Keratinocyte (primary cell): ENCODE measurements at regions not wholly inside any gene's neighbourhood (a gene's known extent, or its start where the extent isn't known, plus 50 kb on each side); places are given as distances from the start of the nearest gene placed in this dataset.

Experiments used
- DNase-seq: peaks from one replicate; pipeline ENCODE4 v3.0.0-alpha.2; 2011; ENCODE audit warnings: low read depth, missing footprints, low spot score
- FAIRE-seq: peaks from 2 replicates; lab custom pipeline; 2011; peaks lifted over from hg19 to GRCh38; lab: Jason Lieb, UNC
- H2AFZ ChIP-seq: 2 replicates; pipeline ENCODE4 v1.6.0; 2012; ENCODE audit warnings: low read length, control low read depth, inconsistent platforms; ENCODE audit not compliant: control insufficient read depth
- H3K27ac ChIP-seq: 2 replicates; pipeline ENCODE4 v1.5.1; 2011; ENCODE audit warnings: low read length; ENCODE audit not compliant: control insufficient read depth, insufficient read depth
- H3K27me3 ChIP-seq: 3 replicates; pipeline ENCODE4 v1.6.0; 2011; ENCODE audit warnings: low read length; ENCODE audit not compliant: control insufficient read depth, insufficient read depth; ENCODE audit errors: extremely low read depth
- H3K36me3 ChIP-seq, 2 experiments: 2 replicates in 1 of 2; 3 replicates in 1 of 2; pipeline ENCODE4 v1.5.1; 2011; ENCODE audit warnings: low read length in 2 of 2, mild to moderate bottlenecking in 1 of 2; ENCODE audit not compliant: control insufficient read depth in 2 of 2, insufficient read depth in 2 of 2; ENCODE audit errors: extremely low read depth in 1 of 2
- H3K4me1 ChIP-seq: 3 replicates; pipeline ENCODE4 v1.5.1; 2011; ENCODE audit warnings: low read length; ENCODE audit not compliant: control insufficient read depth, insufficient read depth; ENCODE audit errors: extremely low read depth
- H3K4me2 ChIP-seq: 3 replicates; pipeline ENCODE4 v1.6.0; 2011; ENCODE audit warnings: low read depth, low read length; ENCODE audit not compliant: control insufficient read depth, insufficient read depth; ENCODE audit errors: extremely low read depth
- H3K4me3 ChIP-seq, 3 experiments: fragments of 200-600 bp in 1 of 3; sonication (generic) in 1 of 3; 2 replicates in 2 of 3; 3 replicates in 1 of 3; pipeline ENCODE4 v1.5.1; 2011 to 2016; ENCODE audit warnings: low read length in 3 of 3, mild to moderate bottlenecking in 3 of 3, control low read depth in 2 of 3, inconsistent platforms in 1 of 3, low read depth in 1 of 3, mixed read lengths in 1 of 3, mixed run types in 1 of 3, moderate library complexity in 1 of 3; ENCODE audit not compliant: control insufficient read depth in 2 of 3, insufficient read depth in 2 of 3; ENCODE audit errors: extremely low read depth in 1 of 3
- H3K79me2 ChIP-seq: 2 replicates; pipeline ENCODE4 v1.6.0; 2012; ENCODE audit warnings: low read length; ENCODE audit not compliant: control insufficient read depth, insufficient read depth
- H3K9ac ChIP-seq: 3 replicates; pipeline ENCODE4 v1.6.0; 2011; ENCODE audit warnings: low read length; ENCODE audit not compliant: control insufficient read depth, insufficient read depth; ENCODE audit errors: extremely low read depth
- H3K9me1 ChIP-seq: 3 replicates; pipeline ENCODE4 v1.6.0; 2011; ENCODE audit warnings: low read length; ENCODE audit not compliant: control insufficient read depth, insufficient read depth; ENCODE audit errors: extremely low read depth
- H3K9me3 ChIP-seq: 2 replicates; pipeline ENCODE4 v1.5.1; 2012; ENCODE audit warnings: low read depth, low read length; ENCODE audit not compliant: control insufficient read depth
- H4K20me1 ChIP-seq: 3 replicates; pipeline ENCODE4 v1.6.0; 2011; ENCODE audit warnings: low read length; ENCODE audit not compliant: control insufficient read depth, insufficient read depth; ENCODE audit errors: extremely low read depth
- CTCF ChIP-seq, 3 experiments: IDR thresholded peaks in 1 of 3; conservative IDR thresholded peaks in 1 of 3; optimal IDR thresholded peaks in 1 of 3; 2 replicates in 2 of 3; 3 replicates in 1 of 3; pipeline versions ENCODE3 to v1.5.1; 2011; ENCODE audit warnings: low read length in 3 of 3, mild to moderate bottlenecking in 3 of 3, moderate library complexity in 2 of 3, control low read depth in 1 of 3, inconsistent platforms in 1 of 3; ENCODE audit not compliant: insufficient read depth in 2 of 3; ENCODE audit errors: extremely low read depth in 1 of 3
- EZH2 ChIP-seq: IDR thresholded peaks from one replicate; pipeline ENCODE4 v1.6.1; 2012; ENCODE audit warnings: inconsistent platforms, mild to moderate bottlenecking, low read length, moderate library complexity
- dilution Hi-C: fragments of 300-500 bp; cut with MboI; formaldehyde crosslinking; loops from one replicate; pipeline ENCODE4 v1.7.0; 2020; ENCODE audit warnings: low sequenced_read_pairs; ENCODE audit not compliant: extremely low pct_ligation_motif_present

GRCh38 chr16:50467559-50467942 is 80.6 kb upstream of the NKD1 start:
- H3K36me3 ChIP-seq: no peaks in the 10 kb centered on the region
- DNase-seq (no peak), FAIRE-seq (peak; percentile 58)
- dilution Hi-C loops: no loop called here
- no peak overlapping the region for H3K27ac ChIP-seq
- peak overlapping the region; percentile 52 for H3K4me2 ChIP-seq
- no peaks in the 10 kb centered on the region for H3K4me1 ChIP-seq
- peak; percentile 48 for TF ChIP-seq EZH2
- no peak for TF ChIP-seq CTCF (optimal IDR thresholded peaks at IDR 0.05 in 1 of 3, IDR thresholded peaks at IDR 0.05 in 1 of 3, conservative IDR thresholded peaks at IDR 0.05 in 1 of 3; ENCODE audit: extremely low read depth in 1 of 3, insufficient read depth in 2 of 3, low read length in 3 of 3)
- no peak overlapping the region for H2AFZ ChIP-seq
- no peak overlapping the region for H3K4me3 ChIP-seq
- no peaks in the 10 kb centered on the region for H4K20me1 ChIP-seq
- no peaks in the 10 kb centered on the region for H3K9me3 ChIP-seq
- peaks cover 10% of the 10 kb centered on the region for H3K27me3 ChIP-seq
- H3K9ac ChIP-seq: no peak overlapping the region
- H3K79me2 ChIP-seq: no peaks in the 10 kb centered on the region
- no peaks in the 10 kb centered on the region for H3K9me1 ChIP-seq

GRCh38 chr16:50466170-50466569 is 82.0 kb upstream of the NKD1 start:
- Histone ChIP-seq H4K20me1 (no peaks in the 10 kb centered on the region), H3K27ac (no peak overlapping the region), H3K36me3 (no peaks in the 10 kb centered on the region), H3K4me1 (no peaks in the 10 kb centered on the region), H3K79me2 (no peaks in the 10 kb centered on the region), H3K4me3 (no peak overlapping the region), H3K4me2 (no peak overlapping the region), H3K9ac (no peak overlapping the region), H3K9me3 (no peaks in the 10 kb centered on the region), H3K9me1 (no peaks in the 10 kb centered on the region), H3K27me3 (peaks cover 10% of the 10 kb centered on the region), H2AFZ (no peak overlapping the region)
- TF ChIP-seq EZH2: no peak
- TF ChIP-seq CTCF (optimal IDR thresholded peaks at IDR 0.05 in 1 of 3, IDR thresholded peaks at IDR 0.05 in 1 of 3, conservative IDR thresholded peaks at IDR 0.05 in 1 of 3; ENCODE audit: extremely low read depth in 1 of 3, insufficient read depth in 2 of 3, low read length in 3 of 3): no peak
- no peak for DNase-seq
- FAIRE-seq: no peak
- dilution Hi-C loops: no loop called here
